ENCODE measurements at regions not wholly inside any gene's neighbourhood (a gene's known extent, or its start where the extent isn't known, plus 50 kb on each side); places are given as distances from the start of the nearest gene placed in this dataset.

GRCh38 chr14:101426466-101426865 is 134.8 kb upstream of the DIO3 start:
- DNase-seq, result no peak

- no peak for DNase-seq
Measured at GRCh38 chr14:101428409-101428808, 132.9 kb upstream of the DIO3 start.

- no peak for DNase-seq
Measured at GRCh38 chr14:101435546-101435945, 125.7 kb upstream of the DIO3 start.

- DNase-seq, result no peak
Measured at GRCh38 chr14:101439023-101439422, 122.3 kb upstream of the DIO3 start.

GRCh38 chr14:101440496-101440895 is 120.8 kb upstream of the DIO3 start:
- no peak for DNase-seq

- no peak for DNase-seq
Measured at GRCh38 chr14:101441710-101442109, 119.6 kb upstream of the DIO3 start.

GRCh38 chr14:101442451-101442850 is 118.8 kb upstream of the DIO3 start:
- DNase-seq, result no peak

- DNase-seq, result no peak
Measured at GRCh38 chr14:101444116-101444515, 117.2 kb upstream of the DIO3 start.

GRCh38 chr14:101445278-101445677 is 116.0 kb upstream of the DIO3 start:
- no peak for DNase-seq

- no peak for DNase-seq
Measured at GRCh38 chr14:101446387-101446969, 114.8 kb upstream of the DIO3 start.

GRCh38 chr14:101449114-101449513 is 112.2 kb upstream of the DIO3 start:
- DNase-seq, result no peak

GRCh38 chr14:101451166-101451565 is 110.1 kb upstream of the DIO3 start:
- no peak for DNase-seq

GRCh38 chr14:101453225-101453624 is 108.1 kb upstream of the DIO3 start:
- DNase-seq, result no peak

GRCh38 chr14:101454229-101454628 is 107.1 kb upstream of the DIO3 start:
- no peak for DNase-seq

- DNase-seq, result no peak
Measured at GRCh38 chr14:101456246-101457175, 104.8 kb upstream of the DIO3 start.

GRCh38 chr14:101457301-101457935 is 103.9 kb upstream of the DIO3 start:
- no peak for DNase-seq

- DNase-seq, result no peak
Measured at GRCh38 chr14:101457936-101458740, 103.2 kb upstream of the DIO3 start.

GRCh38 chr14:101458741-101459550 is 102.3 kb upstream of the DIO3 start:
- no peak for DNase-seq

- DNase-seq, result no peak
Measured at GRCh38 chr14:101459551-101459900, 101.8 kb upstream of the DIO3 start.

GRCh38 chr14:101460521-101460920 is 100.8 kb upstream of the DIO3 start:
- DNase-seq, result no peak

GRCh38 chr14:101460986-101461750 is 100.1 kb upstream of the DIO3 start:
- no peak for DNase-seq

GRCh38 chr14:101461891-101462290 is 99.4 kb upstream of the DIO3 start:
- no peak for DNase-seq
